SK-N-SH (cell line): ENCODE measurements at regions not wholly inside any gene's neighbourhood (a gene's known extent, or its start where the extent isn't known, plus 50 kb on each side); places are given as distances from the start of the nearest gene placed in this dataset.
"Not testable (repeated sequence)": the region's sequence is repeated elsewhere in the genome, so short reads cannot be mapped to it uniquely, and the experiment has no call there.

Source experiments
- CTCF ChIA-PET: fragments of 300-600, 350-600 bp; formaldehyde crosslinking; extraction: SDS; loops from one replicate; lab custom pipeline; 2021; lab: Yijun Ruan, JAX
- POLR2A ChIA-PET: fragments of 350-600 bp; sonication (Branson Sonifier 250); formaldehyde crosslinking; extraction: SDS; loops from one replicate; lab custom pipeline; 2020; ENCODE audit warnings: antibody characterized with exemption, inconsistent platforms; lab: Yijun Ruan, JAX
- DNase-seq: peaks from one replicate; pipeline ENCODE4 v3.0.0; 2012
- H2AFZ ChIP-seq: fragments of 200-600 bp; sonication (generic); 2 replicates; pipeline ENCODE4 v1.8.1; 2016; ENCODE audit warnings: antibody characterized with exemption, mild to moderate bottlenecking, low read depth
- H3F3A ChIP-seq: fragments of 200-600 bp; sonication (generic); replicated peaks from 2 replicates; pipeline ENCODE3; 2016; ENCODE audit warnings: antibody characterized with exemption, mild to moderate bottlenecking; ENCODE audit not compliant: insufficient read depth
- H3K27ac ChIP-seq, 2 experiments: fragments of 200-500 bp in 1 of 2; fragments of 200-600 bp in 1 of 2; sonication (Bioruptor generic) in 1 of 2; sonication (generic), shearing (Covaris generic) in 1 of 2; 2 replicates each; pipeline versions ENCODE4 v1.5.1 to v1.6.1; 2014 to 2016; ENCODE audit warnings: low read depth in 2 of 2, inconsistent platforms in 1 of 2, low read length in 1 of 2, mild to moderate bottlenecking in 1 of 2, mixed read lengths in 1 of 2
- H3K27me3 ChIP-seq: fragments of 200-600 bp; sonication (generic), shearing (Covaris generic); 2 replicates; pipeline ENCODE4 v1.6.1; 2016; ENCODE audit warnings: mixed run types; ENCODE audit not compliant: insufficient read depth
- H3K36me3 ChIP-seq, 2 experiments: fragments of 200-500 bp in 1 of 2; fragments of 200-600 bp in 1 of 2; sonication (Bioruptor generic) in 1 of 2; sonication (generic) in 1 of 2; replicated peaks in 1 of 2; 2 replicates each; pipeline versions ENCODE3 to v1.5.1; 2014 to 2016; ENCODE audit warnings: low read length in 1 of 2, mild to moderate bottlenecking in 1 of 2; ENCODE audit not compliant: insufficient read depth in 2 of 2, control insufficient read depth in 1 of 2
- H3K4me1 ChIP-seq, 2 experiments: fragments of 200-500 bp in 1 of 2; fragments of 200-600 bp in 1 of 2; sonication (Bioruptor generic) in 1 of 2; sonication (generic), shearing (Covaris generic) in 1 of 2; 2 replicates each; pipeline versions ENCODE4 v1.5.1 to v1.6.1; 2014 to 2016; ENCODE audit warnings: low read depth in 1 of 2, low read length in 1 of 2, mixed run types in 1 of 2; ENCODE audit not compliant: insufficient read depth in 2 of 2, control insufficient read depth in 1 of 2
- H3K4me2 ChIP-seq: fragments of 200-600 bp; sonication (generic), shearing (Covaris generic); 2 replicates; pipeline ENCODE4 v1.6.1; 2017; ENCODE audit warnings: mixed run types
- H3K4me3 ChIP-seq, 2 experiments: fragments of 200-500 bp in 1 of 2; fragments of 200-600 bp in 1 of 2; sonication (Bioruptor generic) in 1 of 2; sonication (generic), shearing (Covaris generic) in 1 of 2; 2 replicates each; pipeline versions ENCODE4 v1.5.1 to v1.8.1; 2014 to 2016; ENCODE audit warnings: low read depth in 2 of 2, inconsistent platforms in 1 of 2, low read length in 1 of 2, mild to moderate bottlenecking in 1 of 2, mixed read lengths in 1 of 2, moderate library complexity in 1 of 2
- H3K79me2 ChIP-seq: fragments of 200-600 bp; sonication (generic); 2 replicates; pipeline ENCODE4 v1.8.1; 2017; ENCODE audit warnings: mild to moderate bottlenecking; ENCODE audit not compliant: insufficient read depth
- H3K9ac ChIP-seq: fragments of 200-600 bp; sonication (generic); 2 replicates; pipeline ENCODE4 v1.6.1; 2017; ENCODE audit warnings: mixed run types
- H3K9me2 ChIP-seq: fragments of 200-600 bp; sonication (generic); 2 replicates; pipeline ENCODE4 v1.6.1; 2017; ENCODE audit warnings: mixed run types
- H3K9me3 ChIP-seq: fragments of 200-600 bp; sonication (generic); 2 replicates; pipeline ENCODE4 v1.6.1; 2017; ENCODE audit warnings: mixed run types, mild to moderate bottlenecking, moderate library complexity
- H4K20me1 ChIP-seq: fragments of 200-600 bp; sonication (generic); 2 replicates; pipeline ENCODE4 v1.6.1; 2017; ENCODE audit warnings: mild to moderate bottlenecking, mixed run types; ENCODE audit not compliant: insufficient read depth
- CHD2 ChIP-seq: fragments of 150-350 bp; IDR thresholded peaks from 2 replicates; pipeline ENCODE4 v1.6.1; 2018; ENCODE audit warnings: low read length; ENCODE audit not compliant: partially characterized antibody
- CTCF ChIP-seq: fragments of 200-600 bp; sonication (generic); IDR thresholded peaks from 2 replicates; pipeline ENCODE4 v1.6.1; 2017; ENCODE audit warnings: antibody characterized with exemption, mild to moderate bottlenecking, moderate library complexity
- JUND ChIP-seq: IDR thresholded peaks from 2 replicates; pipeline ENCODE4 v1.4.0; 2012
- MAX ChIP-seq: IDR thresholded peaks from 2 replicates; pipeline ENCODE4 v1.4.0; 2012; ENCODE audit warnings: low read depth
- MEF2A ChIP-seq: IDR thresholded peaks from 2 replicates; pipeline ENCODE4 v1.4.0; 2012; ENCODE audit warnings: low read depth, borderline replicate concordance
- NFIC ChIP-seq: IDR thresholded peaks from 2 replicates; pipeline ENCODE4 v1.4.0; 2012; ENCODE audit warnings: borderline replicate concordance
- NRF1 ChIP-seq: IDR thresholded peaks from 2 replicates; pipeline ENCODE4 v1.6.1; 2012; ENCODE audit warnings: low read depth, mild to moderate bottlenecking, low read length
- USF1 ChIP-seq: IDR thresholded peaks from 2 replicates; pipeline ENCODE4 v1.4.0; 2012; ENCODE audit warnings: low read depth, borderline replicate concordance
- WGBS: methylation state at CpG from one replicate; pipeline ENCODE4 v1.1.6; 2017; ENCODE audit warnings: low lambda C conversion rate; 5-methylcytosine and 5-hydroxymethylcytosine counted together

- ChIA-PET CTCF (no interaction called here), POLR2A (no interaction called here)
- Histone ChIP-seq H3K4me2 (no peak overlapping the region), H4K20me1 (no peaks in the 10 kb centered on the region), H3K36me3 (no peaks in the 10 kb centered on the region), H3K9me3 (no peaks in the 10 kb centered on the region), H3K79me2 (no peaks in the 10 kb centered on the region), H2AFZ (no peak overlapping the region), H3K27ac (no peak overlapping the region), H3F3A (no peaks in the 10 kb centered on the region), H3K4me1 (peaks cover 0 to 14% of the 10 kb centered on the region in 2 experiments; a peak in 1 of 4 replicates), H3K9ac (no peak overlapping the region), H3K4me3 (no peak overlapping the region), H3K9me2 (no peaks in the 10 kb centered on the region), H3K27me3 (no peaks in the 10 kb centered on the region)
- WGBS, result 43% methylated on average over 5 of the region's 6 CpGs
- no peak for DNase-seq
- no peak for TF ChIP-seq NRF1
- no peak for TF ChIP-seq NFIC
- no peak for TF ChIP-seq CTCF
- no peak for TF ChIP-seq USF1
- no peak for TF ChIP-seq MEF2A
- TF ChIP-seq CHD2, result no peak
- no peak for TF ChIP-seq MAX
- TF ChIP-seq JUND, result no peak
Measured at GRCh38 chr2:239593455-239593854, 192.6 kb upstream of the HDAC4 start.

- H3K9me2 ChIP-seq, POLR2A ChIA-PET, H3K27me3 ChIP-seq, H3K4me2 ChIP-seq, H3K36me3 ChIP-seq, DNase-seq, H3F3A ChIP-seq, H3K79me2 ChIP-seq, CTCF ChIA-PET, H3K9ac ChIP-seq, H3K9me3 ChIP-seq, H3K27ac ChIP-seq, H4K20me1 ChIP-seq, H2AFZ ChIP-seq, H3K4me3 ChIP-seq: not testable (repeated sequence)
- 55% methylated on average over 7 of the region's 16 CpGs for WGBS
- H3K4me1 ChIP-seq, result peaks cover 0 to 16% of the 10 kb centered on the region in 2 experiments; a peak in 1 of 4 replicates
Measured at GRCh38 chr2:239592629-239593290, 191.9 kb upstream of the HDAC4 start.
